ENCODE measurements at regions not wholly inside any gene's neighbourhood (a gene's known extent, or its start where the extent isn't known, plus 50 kb on each side); places are given as distances from the start of the nearest gene placed in this dataset.

DNA sequence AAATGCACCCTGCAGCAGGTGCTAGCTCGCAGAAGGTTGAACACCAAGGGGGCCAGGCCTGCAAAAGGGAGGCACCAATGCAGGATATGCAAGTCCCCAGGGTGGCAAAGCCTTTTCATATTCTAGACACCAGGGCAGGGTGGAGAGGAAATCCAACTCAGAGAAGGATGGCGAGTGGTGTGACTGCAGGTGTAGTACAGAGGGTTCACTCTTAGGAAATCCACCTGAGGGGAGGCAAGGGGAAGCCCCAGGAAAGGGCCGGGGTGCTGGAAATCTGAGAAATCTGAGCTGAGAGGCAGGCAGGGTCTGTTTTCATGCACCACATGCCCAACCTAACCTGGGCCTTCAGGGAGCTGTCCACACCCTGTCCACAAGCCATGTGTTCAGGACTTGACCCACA, 163.2 kb upstream of the CTTNBP2NL start:
- Mint-ChIP-seq H3K27ac (no peak overlapping the region), H3K9me3 (peaks cover 30% of the 10 kb centered on the region), H3K36me3 (peaks cover 2% of the 10 kb centered on the region), H3K4me1 (no peaks in the 10 kb centered on the region), H3K27me3 (peaks cover 12% of the 10 kb centered on the region), H3K4me3 (no peak overlapping the region)

GRCh38 chr1:112234710-112235109, 161.3 kb upstream of the CTTNBP2NL start:
- no peaks in the 10 kb centered on the region for H3K36me3 Mint-ChIP-seq
- H3K4me1 Mint-ChIP-seq = no peaks in the 10 kb centered on the region
- no peak overlapping the region for H3K27ac Mint-ChIP-seq
- H3K4me3 Mint-ChIP-seq = no peak overlapping the region
- peaks cover 10% of the 10 kb centered on the region for H3K27me3 Mint-ChIP-seq
- H3K9me3 Mint-ChIP-seq = peaks cover 15% of the 10 kb centered on the region

GRCh38 chr1:112237983-112238545, 157.9 kb upstream of the CTTNBP2NL start:
- Mint-ChIP-seq H3K36me3 (no peaks in the 10 kb centered on the region), H3K27me3 (peaks cover 5% of the 10 kb centered on the region), H3K4me3 (no peak overlapping the region), H3K4me1 (no peaks in the 10 kb centered on the region), H3K27ac (no peak overlapping the region), H3K9me3 (peaks cover 11% of the 10 kb centered on the region)

GRCh38 chr1:112239683-112240330, 156.2 kb upstream of the CTTNBP2NL start:
- Mint-ChIP-seq H3K27me3 (peaks cover 3% of the 10 kb centered on the region), H3K4me3 (no peak overlapping the region), H3K9me3 (peaks cover 10% of the 10 kb centered on the region), H3K27ac (no peak overlapping the region), H3K4me1 (no peaks in the 10 kb centered on the region), H3K36me3 (no peaks in the 10 kb centered on the region)

- H3K27me3 Mint-ChIP-seq = peaks cover 3% of the 10 kb centered on the region
- H3K4me1 Mint-ChIP-seq = no peaks in the 10 kb centered on the region
- H3K36me3 Mint-ChIP-seq = no peaks in the 10 kb centered on the region
- H3K4me3 Mint-ChIP-seq = no peak overlapping the region
- H3K27ac Mint-ChIP-seq = no peak overlapping the region
- H3K9me3 Mint-ChIP-seq = no peaks in the 10 kb centered on the region
These were observed 153.5 kb upstream of the CTTNBP2NL start for GRCh38 chr1:112242470-112242869.

DNA sequence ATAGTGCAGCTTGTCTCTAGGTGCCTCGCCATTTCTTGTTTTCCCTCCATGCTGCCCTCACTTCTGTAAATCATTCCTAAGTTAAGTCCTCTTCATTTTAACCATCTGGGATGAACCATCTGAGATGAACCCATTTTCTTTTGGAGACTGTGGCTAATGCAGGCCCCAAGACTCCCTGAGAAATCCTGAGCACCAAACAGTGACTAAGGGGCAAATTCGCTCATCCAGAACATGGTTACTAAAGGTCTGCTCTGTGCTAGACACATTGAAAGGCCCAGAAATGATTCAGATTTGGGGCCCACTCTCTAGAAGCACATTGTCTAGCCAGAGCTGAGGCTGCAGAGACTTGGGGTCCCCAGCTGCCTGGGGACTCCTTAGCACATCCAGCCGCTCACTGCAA, 151.9 kb upstream of the CTTNBP2NL start:
- H3K4me1 Mint-ChIP-seq = no peaks in the 10 kb centered on the region
- no peaks in the 10 kb centered on the region for H3K9me3 Mint-ChIP-seq
- peaks cover 3% of the 10 kb centered on the region for H3K27me3 Mint-ChIP-seq
- no peak overlapping the region for H3K4me3 Mint-ChIP-seq
- no peak overlapping the region for H3K27ac Mint-ChIP-seq
- no peaks in the 10 kb centered on the region for H3K36me3 Mint-ChIP-seq

- Mint-ChIP-seq H3K4me3 (no peak overlapping the region), H3K4me1 (no peaks in the 10 kb centered on the region), H3K9me3 (no peaks in the 10 kb centered on the region), H3K27ac (no peak overlapping the region), H3K36me3 (no peaks in the 10 kb centered on the region), H3K27me3 (peaks cover 7% of the 10 kb centered on the region)
These were observed 150.9 kb upstream of the CTTNBP2NL start for GRCh38 chr1:112245114-112245513.

- no peak overlapping the region for H3K4me3 Mint-ChIP-seq
- H3K27ac Mint-ChIP-seq = no peak overlapping the region
- peaks cover 10% of the 10 kb centered on the region for H3K27me3 Mint-ChIP-seq
- no peaks in the 10 kb centered on the region for H3K4me1 Mint-ChIP-seq
- H3K36me3 Mint-ChIP-seq = no peaks in the 10 kb centered on the region
- H3K9me3 Mint-ChIP-seq = no peaks in the 10 kb centered on the region
These were observed 148.9 kb upstream of the CTTNBP2NL start for GRCh38 chr1:112247036-112247597.

GRCh38 chr1:112247961-112248360, 148.1 kb upstream of the CTTNBP2NL start:
- peaks cover 11% of the 10 kb centered on the region for H3K27me3 Mint-ChIP-seq
- H3K27ac Mint-ChIP-seq = no peak overlapping the region
- H3K4me3 Mint-ChIP-seq = no peak overlapping the region
- no peaks in the 10 kb centered on the region for H3K9me3 Mint-ChIP-seq
- no peaks in the 10 kb centered on the region for H3K4me1 Mint-ChIP-seq
- H3K36me3 Mint-ChIP-seq = no peaks in the 10 kb centered on the region

- H3K4me3 Mint-ChIP-seq = no peak overlapping the region
- H3K4me1 Mint-ChIP-seq = no peaks in the 10 kb centered on the region
- no peaks in the 10 kb centered on the region for H3K9me3 Mint-ChIP-seq
- peaks cover 13% of the 10 kb centered on the region for H3K27me3 Mint-ChIP-seq
- no peak overlapping the region for H3K27ac Mint-ChIP-seq
- no peaks in the 10 kb centered on the region for H3K36me3 Mint-ChIP-seq
These were observed 145.1 kb upstream of the CTTNBP2NL start for GRCh38 chr1:112250892-112251291.

GRCh38 chr1:112251766-112252506, 144.1 kb upstream of the CTTNBP2NL start:
- Mint-ChIP-seq H3K27me3 (peaks cover 15% of the 10 kb centered on the region), H3K4me1 (no peaks in the 10 kb centered on the region), H3K9me3 (no peaks in the 10 kb centered on the region), H3K27ac (no peak overlapping the region), H3K4me3 (no peak overlapping the region), H3K36me3 (no peaks in the 10 kb centered on the region)

- H3K27me3 Mint-ChIP-seq = peaks cover 15% of the 10 kb centered on the region
- no peak overlapping the region for H3K4me3 Mint-ChIP-seq
- no peaks in the 10 kb centered on the region for H3K4me1 Mint-ChIP-seq
- H3K36me3 Mint-ChIP-seq = no peaks in the 10 kb centered on the region
- no peak overlapping the region for H3K27ac Mint-ChIP-seq
- no peaks in the 10 kb centered on the region for H3K9me3 Mint-ChIP-seq
These were observed 142.6 kb upstream of the CTTNBP2NL start for GRCh38 chr1:112253366-112253765.

- H3K27ac Mint-ChIP-seq = no peak overlapping the region
- no peaks in the 10 kb centered on the region for H3K9me3 Mint-ChIP-seq
- H3K4me3 Mint-ChIP-seq = no peak overlapping the region
- peaks cover 13% of the 10 kb centered on the region for H3K27me3 Mint-ChIP-seq
- H3K36me3 Mint-ChIP-seq = no peaks in the 10 kb centered on the region
- no peaks in the 10 kb centered on the region for H3K4me1 Mint-ChIP-seq
These were observed 140.9 kb upstream of the CTTNBP2NL start for GRCh38 chr1:112255080-112255479.

DNA sequence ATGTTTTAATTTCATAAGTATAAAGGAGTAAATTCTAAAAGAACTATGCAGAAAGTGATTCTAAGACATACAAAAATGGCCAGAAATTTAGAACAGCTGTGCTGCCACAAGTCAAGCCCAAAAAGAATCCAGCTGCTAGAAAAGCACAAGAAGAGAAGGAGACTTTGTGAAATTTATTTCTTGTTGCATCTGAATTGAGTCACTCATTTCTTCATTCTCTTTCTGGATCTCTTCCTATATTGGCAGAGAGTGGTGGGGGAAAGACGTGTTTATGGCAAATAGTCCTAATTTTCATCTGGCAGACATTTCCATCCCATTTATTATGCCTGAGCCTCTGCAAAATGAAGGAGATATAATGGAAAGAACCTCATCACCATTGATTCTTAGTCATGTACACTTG, 139.6 kb upstream of the CTTNBP2NL start:
- Mint-ChIP-seq H3K9me3 (no peaks in the 10 kb centered on the region), H3K27ac (no peak overlapping the region), H3K27me3 (peaks cover 10% of the 10 kb centered on the region), H3K4me3 (no peak overlapping the region), H3K36me3 (no peaks in the 10 kb centered on the region), H3K4me1 (no peaks in the 10 kb centered on the region)

DNA sequence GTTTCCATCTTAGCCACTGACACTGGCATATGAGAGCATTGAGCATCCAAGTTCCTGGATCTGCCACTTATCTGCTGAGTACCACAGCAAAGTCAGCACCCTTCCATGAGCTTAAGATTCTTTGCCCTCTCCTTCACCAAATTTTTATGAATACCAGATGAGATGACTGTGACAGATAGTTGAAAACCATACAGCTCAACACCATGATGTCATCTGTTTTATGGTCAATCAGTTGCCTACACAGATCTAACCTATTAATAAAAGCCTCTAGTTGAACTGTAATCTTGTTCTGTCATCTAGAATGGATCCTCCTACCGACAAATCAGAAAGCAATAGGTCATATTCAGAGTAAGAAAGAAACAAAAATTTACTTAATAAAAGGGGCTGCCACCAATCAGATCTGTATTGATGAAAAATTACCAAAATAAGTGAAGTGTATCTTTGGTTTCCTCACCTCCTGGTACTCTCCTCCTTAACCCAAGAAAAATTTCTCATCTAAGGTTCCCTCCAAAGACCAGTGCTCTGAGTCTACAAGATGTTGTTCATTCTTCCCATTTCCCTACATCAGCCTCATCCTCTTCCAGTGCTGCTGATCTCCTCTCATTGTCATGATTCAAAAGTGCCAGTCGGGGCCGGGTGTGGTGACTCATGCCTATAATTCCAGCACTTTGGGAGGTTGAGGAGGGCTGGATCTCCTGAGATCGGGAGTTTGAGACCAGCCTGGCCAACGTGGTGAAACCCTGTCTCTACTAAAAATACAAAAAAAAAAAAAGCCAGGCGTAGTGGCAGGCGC, 138.8 kb upstream of the CTTNBP2NL start:
- no peak overlapping the region for H3K27ac Mint-ChIP-seq
- H3K4me3 Mint-ChIP-seq = no peak overlapping the region

More for the DNA sequence above, 138.8 kb upstream of the CTTNBP2NL start:
- Mint-ChIP-seq H3K27me3 (peaks cover 6% of the 10 kb centered on the region), H3K36me3 (no peaks in the 10 kb centered on the region), H3K4me1 (no peaks in the 10 kb centered on the region), H3K9me3 (no peaks in the 10 kb centered on the region)

Measured in activated naive CD4-positive, alpha-beta T cell treated with anti-CD3 and anti-CD28 coated beads, Interleukin-2, amount 50 U/mL, for 24 hours (primary cell).